PC-9 (cell line): ENCODE measurements at regions not wholly inside any gene's neighbourhood (a gene's known extent, or its start where the extent isn't known, plus 50 kb on each side); places are given as distances from the start of the nearest gene placed in this dataset.

Experiments
- BruUV-seq: library from RNA; stranded (reverse); fragments of 400-500 nt; replicated peaks from 2 replicates; lab custom pipeline; 2021; lab: Mats Ljungman, UMichigan
- CTCF ChIA-PET: fragments of 300-600 bp; sonication (Branson Sonifier 250); formaldehyde crosslinking; loops from one replicate; lab custom pipeline; 2022; ENCODE audit warnings: antibody characterized with exemption; lab: Charles Lee
- POLR2A ChIA-PET: fragments of 300-600 bp; sonication (Branson Sonifier 250); formaldehyde crosslinking; loops from one replicate; lab custom pipeline; 2022; ENCODE audit warnings: antibody characterized with exemption; ENCODE audit not compliant: unreplicated experiment; lab: Charles Lee
- DNase-seq, 2 experiments: peaks; one replicate each; pipeline versions ENCODE4 v3.0.0 to v3.0.0-alpha.2; 2015 to 2022; ENCODE audit warnings: mixed read lengths in 1 of 2
- H2AFZ ChIP-seq: fragments of 200-600 bp; sonication (generic); 2 replicates; pipeline ENCODE4 v1.8.1; 2017; ENCODE audit warnings: antibody characterized with exemption
- H3F3A ChIP-seq: fragments of 200-600 bp; sonication (generic); 2 replicates; pipeline ENCODE4 v1.8.1; 2017; ENCODE audit warnings: antibody characterized with exemption, mild to moderate bottlenecking, low read depth; ENCODE audit not compliant: insufficient read depth
- H3K27ac ChIP-seq: fragments of 200-600 bp; sonication (generic); 2 replicates; pipeline ENCODE4 v1.6.1; 2016; ENCODE audit warnings: mixed run types
- H3K27me3 ChIP-seq: fragments of 200-600 bp; sonication (generic); 2 replicates; pipeline ENCODE4 v1.6.1; 2016; ENCODE audit warnings: low read depth, mixed run types; ENCODE audit not compliant: insufficient read depth
- H3K36me3 ChIP-seq: fragments of 200-600 bp; sonication (generic); 2 replicates; pipeline ENCODE4 v1.6.1; 2016; ENCODE audit warnings: low read depth, mixed run types
- H3K4me1 ChIP-seq: fragments of 200-600 bp; sonication (generic); replicated peaks from 2 replicates; pipeline ENCODE4 v1.6.1; 2016; ENCODE audit warnings: mixed run types; ENCODE audit not compliant: insufficient read depth
- H3K4me2 ChIP-seq: fragments of 200-600 bp; sonication (generic); 2 replicates; pipeline ENCODE4 v1.6.1; 2017; ENCODE audit warnings: mixed run types
- H3K4me3 ChIP-seq: fragments of 200-600 bp; sonication (generic); 2 replicates; pipeline ENCODE4 v1.6.1; 2016; ENCODE audit warnings: mixed run types
- H3K79me2 ChIP-seq: fragments of 200-600 bp; sonication (generic); 2 replicates; pipeline ENCODE4 v1.6.1; 2017; ENCODE audit warnings: low read depth, mixed run types
- H3K9me2 ChIP-seq: fragments of 200-600 bp; sonication (generic); 2 replicates; pipeline ENCODE4 v1.8.1; 2017; ENCODE audit warnings: mild to moderate bottlenecking; ENCODE audit not compliant: insufficient read depth
- H3K9me3 ChIP-seq: fragments of 200-600 bp; sonication (generic); 2 replicates; pipeline ENCODE4 v1.8.1; 2016; ENCODE audit warnings: low read depth; ENCODE audit not compliant: insufficient read depth
- H4K20me1 ChIP-seq: fragments of 200-600 bp; sonication (generic); 2 replicates; pipeline ENCODE4 v1.8.1; 2017; ENCODE audit not compliant: insufficient read depth
- CTCF ChIP-seq: fragments of 200-600 bp; sonication (generic); conservative IDR thresholded peaks from 2 replicates; pipeline ENCODE4 v1.6.1; 2017; ENCODE audit warnings: mixed run types, antibody characterized with exemption, mild to moderate bottlenecking, moderate library complexity
- EZH2 ChIP-seq: fragments of 200-600 bp; sonication (generic); IDR thresholded peaks from 2 replicates; pipeline ENCODE4 v1.8.0; 2017; ENCODE audit warnings: antibody characterized with exemption, low read depth
- intact Hi-C: fragments of 100-400 bp; cut with micrococcal nuclease; formaldehyde crosslinking; loops from one replicate; pipeline ENCODE4 v1.10.0; 2022; ENCODE audit not compliant: unreplicated experiment

DNA sequence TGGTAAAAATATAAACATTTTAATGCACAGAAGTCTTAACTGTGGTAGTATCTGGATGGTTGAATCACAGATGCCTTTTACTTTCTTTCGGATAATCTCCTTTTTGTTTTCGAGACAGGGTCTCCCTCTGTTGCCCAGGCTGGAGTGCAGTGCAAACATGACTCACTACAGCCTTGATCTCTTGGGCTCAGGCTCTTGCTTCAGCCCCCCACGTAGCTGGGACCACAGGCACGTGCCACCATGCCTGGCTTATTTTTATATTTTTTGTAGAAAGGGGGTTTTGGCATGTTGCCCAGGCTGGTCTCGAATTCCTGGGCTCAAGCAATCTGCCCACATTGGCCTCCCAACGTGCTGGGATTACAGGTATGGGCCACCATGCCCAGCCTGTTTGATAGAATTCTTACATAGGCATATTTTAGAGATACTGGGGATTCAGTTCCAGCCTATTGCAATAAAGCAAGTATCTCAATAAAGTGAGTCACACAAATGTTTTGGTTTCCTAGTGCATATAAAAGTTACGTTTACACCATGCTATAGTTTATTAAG lies 99.2 kb downstream of the SNAPC1 start:
- Histone ChIP-seq H3K27ac (no peak overlapping the region), H3K4me1 (no peaks in the 10 kb centered on the region), H3F3A (no peaks in the 10 kb centered on the region), H3K4me3 (no peak overlapping the region), H3K79me2 (no peaks in the 10 kb centered on the region), H4K20me1 (no peaks in the 10 kb centered on the region), H3K4me2 (no peak overlapping the region), H2AFZ (no peak overlapping the region), H3K27me3 (no peaks in the 10 kb centered on the region), H3K9me2 (no peaks in the 10 kb centered on the region), H3K36me3 (no peaks in the 10 kb centered on the region), H3K9me3 (peaks cover 8% of the 10 kb centered on the region; the same call in 1 of the 2 replicates)
- intact Hi-C loops: no loop called here
- ChIA-PET CTCF (interaction anchor here (2.2 kb wide), 1 partner anchor 265 kb away, joined by 8 read pairs; no protein-coding TSS in a partner anchor), POLR2A (no interaction called here)
- no peak for DNase-seq
- BruUV-seq: no TSS peak
- TF ChIP-seq CTCF: no peak
- TF ChIP-seq EZH2: no peak

DNA sequence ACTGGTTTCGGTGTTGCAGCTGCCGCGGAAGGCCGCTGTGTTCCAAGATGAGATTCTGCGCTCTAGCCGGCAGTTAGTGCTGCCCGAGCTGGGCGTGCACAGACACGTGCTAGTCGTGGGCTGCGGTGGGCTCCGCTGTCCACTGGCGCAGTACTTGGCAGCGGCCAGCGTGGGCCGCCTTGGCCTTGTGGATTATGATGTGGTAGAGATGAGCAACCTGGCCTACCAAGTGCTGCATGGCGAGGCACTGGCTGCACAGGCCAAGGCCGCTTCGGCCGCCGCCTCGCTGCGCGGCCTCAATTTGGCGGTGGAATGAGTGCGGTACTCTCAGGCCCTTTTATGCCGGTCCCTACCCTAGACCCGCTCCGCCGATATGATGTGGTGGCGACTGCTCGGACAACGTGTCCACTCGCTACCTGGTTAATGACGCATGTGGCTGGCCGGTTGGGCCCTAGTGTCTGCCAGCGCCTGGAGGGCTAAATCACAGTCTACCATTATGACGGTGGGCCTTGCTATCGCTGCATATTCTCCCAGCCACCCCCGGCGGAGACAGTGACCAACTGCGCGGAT lies 102.2 kb downstream of the SNAPC1 start:
- no TSS peak for BruUV-seq
- H3K36me3 ChIP-seq: peaks cover 6% of the 10 kb centered on the region; the same call in 1 of the 2 replicates
- peaks cover 8% of the 10 kb centered on the region for H3F3A ChIP-seq
- ChIA-PET POLR2A (no interaction called here), CTCF (no interaction called here)
- H3K4me1 ChIP-seq: peaks cover 18% of the 10 kb centered on the region
- no peak for DNase-seq
- TF ChIP-seq EZH2 (no peak), CTCF (no peak)
- no peak overlapping the region for H2AFZ ChIP-seq
- no peaks in the 10 kb centered on the region for H4K20me1 ChIP-seq
- peaks cover 21% of the 10 kb centered on the region for H3K9me3 ChIP-seq
- no peak overlapping the region for H3K27ac ChIP-seq
- no peaks in the 10 kb centered on the region for H3K9me2 ChIP-seq
- no peaks in the 10 kb centered on the region for H3K27me3 ChIP-seq
- no peak overlapping the region for H3K4me2 ChIP-seq
- H3K4me3 ChIP-seq: no peak overlapping the region
- intact Hi-C loops: no loop called here
- H3K79me2 ChIP-seq: no peaks in the 10 kb centered on the region

DNA sequence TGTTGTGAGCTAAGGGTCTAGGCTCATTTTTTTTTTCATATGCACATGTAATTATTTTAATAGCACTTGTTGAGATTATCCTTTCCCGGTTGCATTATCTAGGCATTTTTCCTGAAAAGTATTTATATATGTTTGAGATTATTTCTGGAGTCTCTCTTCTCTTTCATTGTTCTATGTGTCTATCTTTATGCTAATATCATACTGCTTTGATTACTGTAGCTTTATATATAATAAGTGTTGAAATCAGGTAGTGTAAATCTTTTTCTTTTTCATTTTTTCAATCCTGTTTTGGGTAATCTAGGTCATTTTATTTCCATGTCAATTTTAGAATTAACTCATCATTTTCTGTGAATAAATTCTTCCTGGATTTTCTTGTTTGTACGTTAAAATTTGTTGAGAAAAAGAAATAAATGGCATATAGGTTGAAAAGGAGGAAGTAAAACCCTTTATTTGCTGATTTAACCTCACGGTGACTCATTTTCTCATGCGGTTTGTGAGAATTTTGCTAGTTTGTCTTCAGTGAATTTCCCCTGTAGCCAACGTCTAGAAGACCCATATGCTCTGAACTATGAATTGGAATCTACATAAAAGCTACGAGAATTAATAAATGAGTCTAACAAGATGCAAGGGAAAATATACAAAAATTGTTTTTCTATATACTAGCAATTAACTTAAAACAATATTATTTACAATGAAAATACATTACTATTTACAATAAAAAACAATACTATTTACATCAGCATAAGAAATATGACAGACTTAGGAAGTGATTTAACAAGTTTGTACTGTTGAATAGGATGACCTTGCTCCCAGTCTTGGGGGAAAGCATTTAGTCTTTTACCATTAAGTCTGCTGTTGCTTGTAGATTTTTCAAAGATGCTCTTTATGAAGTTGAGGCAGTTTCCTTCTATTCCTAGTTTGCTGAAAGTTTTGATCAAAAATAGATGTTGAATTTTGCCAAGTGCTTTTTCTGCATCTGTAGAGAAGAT lies 105.0 kb downstream of the SNAPC1 start:
- Histone ChIP-seq H2AFZ (peak overlapping the region; percentile 54), H4K20me1 (no peaks in the 10 kb centered on the region), H3K4me1 (peaks cover 18% of the 10 kb centered on the region), H3K36me3 (peaks cover 11% of the 10 kb centered on the region; the same call in 1 of the 2 replicates), H3K79me2 (no peaks in the 10 kb centered on the region), H3K9me3 (peaks cover 39% of the 10 kb centered on the region), H3K27me3 (no peaks in the 10 kb centered on the region), H3K27ac (peak overlapping the region; percentile 64), H3F3A (peaks cover 8% of the 10 kb centered on the region), H3K4me3 (no peak overlapping the region), H3K9me2 (no peaks in the 10 kb centered on the region), H3K4me2 (peak overlapping the region; percentile 41)
- TF ChIP-seq CTCF (no peak), EZH2 (no peak)
- intact Hi-C loops: no loop called here
- ChIA-PET POLR2A (interaction anchor here (0.5 to 0.6 kb wide), 2 partner anchors 588 to 825 kb away, joined by 3 to 4 read pairs; no protein-coding TSS in a partner anchor), CTCF (interaction anchor here (0.5 kb wide), 1 partner anchor 303 kb away, joined by 7 read pairs; no protein-coding TSS in a partner anchor)
- no TSS peak for BruUV-seq
- peak; percentile 9 to 84 for DNase-seq
